HL-60 (cell line): ENCODE measurements at regions not wholly inside any gene's neighbourhood (a gene's known extent, or its start where the extent isn't known, plus 50 kb on each side); places are given as distances from the start of the nearest gene placed in this dataset.

Source experiments
- GABPA ChIP-seq: IDR thresholded peaks from 2 replicates; pipeline ENCODE4 v1.6.1; 2012; ENCODE audit warnings: low read depth
- POLR2AphosphoS5 ChIP-seq: IDR thresholded peaks from 2 replicates; pipeline ENCODE4 v1.6.1; 2012; ENCODE audit warnings: low read depth
- REST ChIP-seq: IDR thresholded peaks from 2 replicates; pipeline ENCODE4 v1.6.1; 2012; ENCODE audit warnings: low read depth; ENCODE audit not compliant: insufficient replicate concordance
- TF ChIP-seq, protein P1 (sequence below): IDR thresholded peaks from one replicate; pipeline ENCODE4 v1.5.1; 2011; ENCODE audit warnings: low read length, control low read depth, inconsistent platforms; ENCODE audit not compliant: insufficient read depth

GRCh38 chr9:86589273-86589672 lies 235.1 kb upstream of the TUT7 start:
- TF ChIP-seq POLR2AphosphoS5 (no peak), GABPA (no peak), REST (no peak)
- TF ChIP-seq, protein P1, sequence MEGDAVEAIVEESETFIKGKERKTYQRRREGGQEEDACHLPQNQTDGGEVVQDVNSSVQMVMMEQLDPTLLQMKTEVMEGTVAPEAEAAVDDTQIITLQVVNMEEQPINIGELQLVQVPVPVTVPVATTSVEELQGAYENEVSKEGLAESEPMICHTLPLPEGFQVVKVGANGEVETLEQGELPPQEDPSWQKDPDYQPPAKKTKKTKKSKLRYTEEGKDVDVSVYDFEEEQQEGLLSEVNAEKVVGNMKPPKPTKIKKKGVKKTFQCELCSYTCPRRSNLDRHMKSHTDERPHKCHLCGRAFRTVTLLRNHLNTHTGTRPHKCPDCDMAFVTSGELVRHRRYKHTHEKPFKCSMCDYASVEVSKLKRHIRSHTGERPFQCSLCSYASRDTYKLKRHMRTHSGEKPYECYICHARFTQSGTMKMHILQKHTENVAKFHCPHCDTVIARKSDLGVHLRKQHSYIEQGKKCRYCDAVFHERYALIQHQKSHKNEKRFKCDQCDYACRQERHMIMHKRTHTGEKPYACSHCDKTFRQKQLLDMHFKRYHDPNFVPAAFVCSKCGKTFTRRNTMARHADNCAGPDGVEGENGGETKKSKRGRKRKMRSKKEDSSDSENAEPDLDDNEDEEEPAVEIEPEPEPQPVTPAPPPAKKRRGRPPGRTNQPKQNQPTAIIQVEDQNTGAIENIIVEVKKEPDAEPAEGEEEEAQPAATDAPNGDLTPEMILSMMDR, result no peak
